ENCODE measurements at regions not wholly inside any gene's neighbourhood (a gene's known extent, or its start where the extent isn't known, plus 50 kb on each side); places are given as distances from the start of the nearest gene placed in this dataset.
"Not testable (repeated sequence)": the region's sequence is repeated elsewhere in the genome, so short reads cannot be mapped to it uniquely, and the experiment has no call there.

GRCh38 chr6:134665029-134665723 is 284.7 kb downstream of the ALDH8A1 start:
- DNase-seq, result no peak

GRCh38 chr6:134663800-134664535 is 285.9 kb downstream of the ALDH8A1 start:
- DNase-seq, result no peak

GRCh38 chr6:134663356-134663755 is 286.5 kb downstream of the ALDH8A1 start:
- DNase-seq, result no peak

GRCh38 chr6:134662077-134662700 is 287.7 kb downstream of the ALDH8A1 start:
- no peak for DNase-seq

- DNase-seq, result not testable (repeated sequence)
These were observed 290.0 kb downstream of the ALDH8A1 start for GRCh38 chr6:134659885-134660284.

- no peak for DNase-seq
These were observed 291.3 kb downstream of the ALDH8A1 start for GRCh38 chr6:134658596-134658995.

GRCh38 chr6:134657751-134658527 is 292.0 kb downstream of the ALDH8A1 start:
- DNase-seq, result no peak

- DNase-seq, result no peak
These were observed 292.6 kb downstream of the ALDH8A1 start for GRCh38 chr6:134657343-134657742.

- no peak for DNase-seq
These were observed 295.1 kb downstream of the ALDH8A1 start for GRCh38 chr6:134654751-134655150.

GRCh38 chr6:134651519-134651918 is 298.4 kb downstream of the ALDH8A1 start:
- DNase-seq, result no peak

GRCh38 chr6:134647861-134648260 is 302.0 kb downstream of the ALDH8A1 start:
- DNase-seq, result no peak

GRCh38 chr6:134642819-134643218 is 307.1 kb downstream of the ALDH8A1 start:
- DNase-seq, result no peak

- DNase-seq, result no peak
These were observed 307.6 kb downstream of the ALDH8A1 start for GRCh38 chr6:134642279-134642678.

- DNase-seq, result peak; percentile 62
These were observed 308.9 kb downstream of the ALDH8A1 start for GRCh38 chr6:134640975-134641429.

- DNase-seq, result no peak
These were observed 309.7 kb downstream of the ALDH8A1 start for GRCh38 chr6:134640229-134640628.

GRCh38 chr6:134637847-134638437 is 312.0 kb downstream of the ALDH8A1 start:
- no peak for DNase-seq

GRCh38 chr6:134637282-134637681 is 312.6 kb downstream of the ALDH8A1 start:
- no peak for DNase-seq

GRCh38 chr6:134636186-134636799 is 313.6 kb downstream of the ALDH8A1 start:
- peak; percentile 18 for DNase-seq

- no peak for DNase-seq
These were observed 314.9 kb downstream of the ALDH8A1 start for GRCh38 chr6:134634966-134635365.

GRCh38 chr6:134634466-134634865 is 315.4 kb downstream of the ALDH8A1 start:
- no peak for DNase-seq

- peak; percentile 5 for DNase-seq
These were observed 315.3 kb upstream of the SGK1 start for GRCh38 chr6:134632982-134633940.

Measured in T-helper 9 cell (primary cell).